ENCODE measurements at regions not wholly inside any gene's neighbourhood (a gene's known extent, or its start where the extent isn't known, plus 50 kb on each side); places are given as distances from the start of the nearest gene placed in this dataset.

DNA sequence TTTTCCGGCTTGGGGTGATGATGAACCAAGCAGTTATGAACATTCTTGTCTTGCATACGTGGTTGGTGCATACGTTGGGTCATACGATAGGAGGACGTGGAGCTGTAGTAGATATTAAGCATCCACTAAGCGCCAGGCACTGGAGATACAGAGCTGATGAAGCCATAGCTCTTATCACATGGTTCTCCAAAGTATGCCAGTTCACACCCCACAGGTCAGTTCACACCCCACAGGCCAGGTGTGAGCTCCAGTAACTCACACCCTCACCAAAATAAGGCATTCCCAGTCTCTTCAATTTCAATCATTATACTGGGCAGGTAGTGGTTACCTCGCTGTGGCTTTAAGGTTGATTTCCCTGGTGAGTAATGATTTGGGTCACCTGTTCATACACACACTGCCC, 335.5 kb downstream of the FOXL1 start:
- DNase-seq (ENCODE audit: low read depth): no peak

DNA sequence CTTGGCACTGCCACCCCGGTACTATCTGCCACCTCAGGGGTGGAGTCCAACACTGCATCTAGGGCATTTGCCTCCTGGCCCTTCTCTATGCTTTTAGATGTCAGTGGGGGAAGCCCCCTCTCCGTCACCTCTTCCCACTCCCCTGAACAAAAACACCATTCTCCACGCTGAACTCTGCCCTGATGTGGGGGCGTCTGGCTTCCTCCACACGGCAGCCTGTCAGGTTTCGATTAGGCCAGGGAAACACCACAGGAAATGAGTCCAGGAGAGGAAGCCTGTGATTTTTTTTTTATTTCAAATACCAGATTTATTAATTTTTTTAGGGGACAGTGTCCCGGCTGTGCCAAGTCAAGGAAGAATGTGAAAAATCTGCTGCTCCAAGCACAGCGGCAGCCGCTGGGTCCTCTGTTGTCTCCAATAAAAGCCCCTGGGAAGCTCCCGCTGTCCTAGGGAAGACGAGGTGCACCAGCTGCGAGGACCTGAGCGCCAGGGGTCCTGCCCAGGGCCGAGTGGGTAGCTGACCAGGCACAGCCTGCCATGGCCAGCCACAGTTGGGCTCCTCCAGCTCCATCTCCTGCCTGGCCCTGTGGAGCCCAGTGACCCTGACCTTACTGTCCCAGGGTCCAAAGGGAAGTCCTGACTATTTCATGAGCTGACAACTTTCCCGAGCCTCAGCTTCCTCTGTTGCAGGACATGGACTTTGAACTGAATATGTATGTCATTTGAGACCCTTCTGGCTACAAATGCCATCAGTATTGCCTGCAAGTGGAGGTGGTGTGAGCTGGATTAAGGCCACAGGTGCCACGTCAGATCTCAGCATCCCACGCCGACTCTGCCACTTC, 336.7 kb downstream of the FOXL1 start:
- no peak for DNase-seq (ENCODE audit: low read depth)

DNA sequence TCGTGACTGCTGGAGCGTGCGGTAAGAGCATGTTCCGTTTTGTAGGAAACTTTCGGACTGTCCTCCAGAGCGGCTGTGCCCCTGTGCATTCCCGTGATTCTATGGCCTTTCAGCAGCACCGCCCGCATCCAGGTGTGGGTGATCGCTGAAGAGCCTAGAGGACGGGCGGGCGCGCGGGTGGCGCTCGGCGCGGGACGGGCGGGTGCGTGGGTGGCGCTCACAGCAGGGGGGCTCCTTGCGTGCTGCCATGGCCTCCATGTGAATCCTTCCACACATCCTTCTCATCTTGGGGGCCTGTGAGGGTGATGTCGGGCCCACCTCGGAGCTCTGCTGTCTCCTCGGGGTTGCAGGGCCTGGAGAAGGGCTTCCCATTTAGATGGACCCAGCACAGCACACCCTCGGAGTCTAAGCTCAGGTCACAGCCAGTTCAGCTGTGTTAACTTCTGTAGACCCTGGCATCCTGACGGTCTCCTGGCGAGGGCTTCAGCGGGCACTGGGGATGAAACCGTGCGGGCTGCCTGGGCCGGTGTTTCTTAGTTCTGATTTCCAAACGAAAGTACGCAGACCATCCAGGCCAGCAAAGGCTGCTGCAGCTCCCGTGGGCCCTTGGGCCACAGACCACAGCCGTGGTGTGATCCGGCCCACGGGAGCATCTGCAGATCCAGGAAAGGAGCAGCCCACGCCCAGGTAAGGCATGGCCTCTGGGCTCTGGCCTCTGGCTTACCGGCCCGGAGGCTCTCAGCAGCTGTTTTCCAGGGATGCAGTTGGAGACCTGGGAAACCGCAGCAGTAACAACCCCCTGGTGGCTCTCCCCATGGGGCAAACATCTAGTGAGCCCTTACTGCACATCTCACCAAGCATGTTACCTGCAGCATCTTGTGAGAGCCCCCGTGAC, 339.4 kb downstream of the FOXL1 start:
- DNase-seq (ENCODE audit: low read depth): no peak

DNA sequence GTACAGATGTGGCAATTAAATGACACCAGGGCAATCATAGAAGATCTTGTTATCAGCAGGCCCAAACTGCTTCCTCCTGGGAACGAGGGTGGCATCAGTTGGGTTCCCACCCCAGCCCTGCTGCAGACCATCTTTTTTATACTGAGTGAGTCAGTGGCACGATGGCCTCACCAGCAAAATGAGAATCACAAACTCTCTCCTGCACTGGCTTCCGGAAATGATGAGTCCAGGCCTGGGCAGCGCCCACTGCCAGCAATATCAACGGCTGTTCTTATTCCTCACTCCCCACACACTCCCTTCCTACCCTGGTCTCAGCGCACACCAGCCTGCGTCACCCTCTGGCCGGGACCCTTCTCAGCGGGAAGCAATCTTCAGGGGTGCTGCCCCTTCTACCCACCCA, 340.3 kb downstream of the FOXL1 start:
- no peak for DNase-seq (ENCODE audit: low read depth)

DNA sequence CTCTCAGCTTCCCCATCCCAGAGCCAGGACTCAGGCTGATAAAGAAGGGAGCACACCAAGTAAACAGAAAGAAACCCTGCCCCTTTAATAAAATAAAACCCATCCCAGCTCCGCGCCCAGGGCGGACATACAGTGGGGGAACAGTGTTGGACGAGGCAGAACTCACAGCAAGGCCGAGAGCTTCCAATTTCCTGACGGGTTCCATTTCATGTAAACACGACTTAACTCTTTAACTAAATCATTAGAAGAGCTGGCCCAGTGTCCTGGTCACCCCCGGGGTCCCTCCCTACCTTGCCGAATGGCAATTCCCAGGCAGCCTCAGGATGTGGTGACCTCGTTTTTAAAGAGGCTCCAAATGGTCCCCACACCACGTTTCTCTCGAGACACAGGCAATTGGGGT, 340.7 kb downstream of the FOXL1 start:
- no peak for DNase-seq (ENCODE audit: low read depth)

DNA sequence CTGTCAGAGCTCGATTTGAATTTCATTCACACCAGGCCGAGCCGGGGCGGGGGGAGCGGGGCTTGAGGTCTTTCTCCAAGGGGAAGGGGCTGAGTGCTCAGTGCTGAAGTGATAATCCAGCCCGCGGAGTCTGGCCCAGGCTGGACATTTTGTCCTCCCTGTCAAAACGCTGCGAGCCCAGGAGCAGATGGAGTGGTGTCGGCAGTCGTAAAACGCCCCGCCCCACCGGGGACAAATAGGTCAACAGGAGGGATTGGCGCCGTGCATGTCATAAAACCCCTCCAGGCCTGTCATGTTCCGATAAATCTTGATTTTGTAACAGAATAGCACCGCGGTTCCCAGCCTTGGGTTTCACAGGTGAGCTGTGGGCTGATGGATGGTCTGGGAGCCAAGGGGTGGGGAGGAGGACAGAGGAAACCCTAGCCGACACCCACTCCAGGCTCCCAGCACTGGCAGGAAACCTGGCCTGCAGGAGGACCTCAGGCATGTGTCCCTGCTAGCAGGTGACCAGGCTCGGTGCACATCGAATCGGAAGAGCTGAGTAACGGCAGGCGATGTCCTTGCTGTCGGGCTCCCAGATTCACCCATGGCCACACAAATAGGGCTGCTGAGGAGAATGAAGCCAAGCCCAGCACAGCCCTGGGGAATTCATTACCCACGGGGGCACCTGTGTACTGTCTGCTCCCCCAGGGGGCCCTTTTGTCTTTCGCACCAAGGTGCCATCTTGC, 341.4 kb downstream of the FOXL1 start:
- no peak for DNase-seq (ENCODE audit: low read depth)

GRCh38 chr16:86921289-86921688, 342.9 kb downstream of the FOXL1 start:
- DNase-seq (ENCODE audit: low read depth): no peak

- no peak for DNase-seq (ENCODE audit: low read depth)
Observed at GRCh38 chr16:86922311-86922710, 344.0 kb downstream of the FOXL1 start.

DNA sequence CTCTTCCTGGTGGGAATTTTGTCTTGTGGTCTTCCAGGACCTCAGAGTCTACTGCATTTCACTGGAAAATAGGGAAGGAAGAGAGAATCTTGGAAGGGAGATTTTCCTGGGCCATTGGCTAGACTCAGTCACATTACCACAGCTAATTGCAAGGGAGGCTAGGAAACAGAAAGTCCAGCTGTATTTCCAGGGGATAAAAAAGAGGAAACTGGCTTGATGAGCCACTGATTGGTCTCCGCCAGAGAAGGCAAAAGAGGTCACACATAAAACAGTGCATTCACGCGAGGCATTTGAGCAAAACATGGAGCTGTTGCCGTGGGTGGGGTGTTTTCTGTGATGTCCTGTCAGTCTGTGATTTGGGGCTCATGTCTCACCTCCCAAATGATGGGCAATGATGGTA, 345.3 kb downstream of the FOXL1 start:
- no peak for DNase-seq (ENCODE audit: low read depth)

DNA sequence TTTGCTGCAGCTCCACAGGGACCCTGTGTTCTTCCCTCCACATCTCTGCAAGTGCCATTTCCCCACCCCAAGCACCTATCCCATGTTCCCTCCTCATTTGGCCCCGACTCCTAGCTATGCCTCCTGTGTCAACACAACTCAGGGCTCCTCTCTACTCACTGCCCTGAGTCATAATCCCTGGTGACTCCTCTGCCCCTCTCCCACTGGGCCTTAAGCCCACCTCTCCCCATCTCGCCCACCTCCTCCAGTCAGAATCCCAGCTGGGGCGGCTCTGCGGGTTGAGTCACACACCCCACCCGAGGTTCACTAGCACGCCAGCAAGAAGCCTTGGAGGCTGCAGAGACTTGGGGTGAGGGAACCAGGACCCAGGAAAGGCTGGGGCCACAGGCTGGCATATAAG, 346.2 kb downstream of the FOXL1 start:
- peak; percentile 46 for DNase-seq (ENCODE audit: low read depth)

- peak; percentile 36 for DNase-seq (ENCODE audit: low read depth)
Observed at GRCh38 chr16:86925067-86925791, 346.9 kb downstream of the FOXL1 start.

GRCh38 chr16:86926181-86927094, 348.1 kb downstream of the FOXL1 start:
- no peak for DNase-seq (ENCODE audit: low read depth)

DNA sequence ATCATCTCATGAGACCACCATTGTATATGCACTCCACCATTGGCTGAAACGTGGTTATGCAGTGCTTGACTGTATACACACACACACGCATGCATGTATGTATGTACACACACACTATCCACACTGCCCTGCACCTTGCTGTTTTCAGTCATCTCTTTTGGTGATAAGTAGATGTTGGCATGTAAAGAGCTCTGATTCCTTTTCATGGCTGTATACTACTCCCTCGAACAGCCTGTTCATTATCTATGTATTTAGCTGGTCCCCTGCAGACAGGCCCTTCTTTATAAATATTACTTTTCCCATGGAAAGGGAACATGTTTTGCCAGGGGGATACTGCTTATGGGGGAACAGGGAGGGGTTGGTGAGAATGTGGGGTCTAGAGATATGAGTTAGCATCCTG, 349.4 kb downstream of the FOXL1 start:
- DNase-seq (ENCODE audit: low read depth): no peak

DNA sequence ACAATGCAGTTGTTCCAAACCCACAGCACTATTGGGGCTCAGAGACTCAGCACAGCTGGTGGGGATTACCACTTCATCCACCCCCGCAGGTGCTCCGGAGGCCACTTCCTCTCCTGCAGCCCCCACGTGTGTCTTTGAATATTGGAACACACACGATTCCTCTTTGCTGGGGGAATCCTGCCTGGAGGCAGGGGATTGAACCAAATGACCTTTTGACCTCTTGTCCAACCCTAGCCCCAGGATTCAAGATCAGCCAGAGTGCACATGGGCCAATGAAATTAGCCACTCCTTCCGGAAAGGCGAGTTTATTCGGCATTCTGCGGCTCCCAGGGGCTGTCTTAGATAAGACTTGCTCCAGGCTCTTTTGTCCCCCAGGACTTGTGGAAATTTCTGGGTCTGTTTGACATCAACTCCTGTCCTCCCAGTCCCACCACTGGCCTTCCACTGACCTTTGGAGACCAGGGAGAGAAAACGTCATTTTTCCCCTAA, 350.2 kb downstream of the FOXL1 start:
- no peak for DNase-seq (ENCODE audit: low read depth)

DNA sequence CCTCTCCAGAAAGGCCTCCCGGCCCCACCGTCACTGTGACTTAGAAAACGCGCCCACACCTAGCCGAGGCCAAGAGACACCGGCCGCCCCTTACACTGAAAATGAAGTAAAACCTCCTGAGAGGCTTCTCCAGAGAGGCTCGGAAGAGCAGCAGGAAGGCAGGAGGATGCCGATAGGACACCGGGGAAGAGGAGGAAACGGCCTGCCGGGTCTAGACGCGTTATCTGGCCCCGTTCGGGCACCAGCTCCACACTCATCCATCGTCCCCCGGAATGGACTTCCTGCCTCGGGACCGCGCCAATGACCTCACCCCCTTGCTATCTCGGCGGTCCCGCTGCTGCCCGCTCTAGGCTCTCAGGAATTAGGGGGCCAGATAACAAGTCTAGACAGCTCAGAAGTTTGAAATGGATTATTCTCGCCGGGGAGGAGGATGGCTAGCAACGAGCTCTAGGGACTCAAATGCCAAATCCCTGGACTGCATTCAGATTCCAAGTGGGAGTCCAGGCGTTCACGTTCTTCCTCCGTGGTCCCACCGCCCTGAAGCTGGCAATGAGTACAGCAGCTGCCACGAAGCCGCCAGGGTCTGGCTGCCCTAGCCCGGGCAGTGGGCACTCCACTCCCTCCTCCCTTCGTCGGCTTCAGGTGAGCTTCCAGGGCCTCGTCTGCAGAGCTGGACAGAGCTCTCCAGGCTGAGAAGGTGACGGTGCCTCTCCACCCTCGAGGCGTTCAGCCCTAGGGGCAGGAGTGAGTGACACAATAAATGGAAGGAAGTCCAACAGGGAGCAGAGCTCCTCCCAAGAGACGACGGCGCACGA, 350.9 kb downstream of the FOXL1 start:
- DNase-seq (ENCODE audit: low read depth): no peak

GRCh38 chr16:86930001-86930400, 351.7 kb downstream of the FOXL1 start:
- no peak for DNase-seq (ENCODE audit: low read depth)

- no peak for DNase-seq (ENCODE audit: low read depth)
Observed at GRCh38 chr16:86930663-86931373, 352.5 kb downstream of the FOXL1 start.

GRCh38 chr16:86931410-86931941, 353.1 kb downstream of the FOXL1 start:
- DNase-seq (ENCODE audit: low read depth): peak; percentile 25

Measured in stromal cell of bone marrow (primary cell).